Activated naive CD8-positive, alpha-beta T cell treated with anti-CD3 and anti-CD28 coated beads for 36 hours (primary cell): ENCODE measurements at regions not wholly inside any gene's neighbourhood (a gene's known extent, or its start where the extent isn't known, plus 50 kb on each side); places are given as distances from the start of the nearest gene placed in this dataset.
A peak's percentile ranks its signal among the peaks of the same experiment; 100 is the strongest.

ENCODE experiments used
- DNase-seq: peaks from one replicate; pipeline ENCODE4 v3.0.0; 2021
- H3K27ac Mint-ChIP-seq: one replicate; pipeline ENCODE4 v1.8.0; 2022; ENCODE audit warnings: mild to moderate bottlenecking, moderate library complexity, mixed read lengths
- H3K27me3 Mint-ChIP-seq: one replicate; pipeline ENCODE4 v1.8.0; 2022; ENCODE audit warnings: mild to moderate bottlenecking, mixed read lengths
- H3K36me3 Mint-ChIP-seq: one replicate; pipeline ENCODE4 v1.8.0; 2021; ENCODE audit warnings: mild to moderate bottlenecking, mixed read lengths
- H3K4me1 Mint-ChIP-seq: one replicate; pipeline ENCODE4 v1.8.0; 2021; ENCODE audit warnings: mixed read lengths
- H3K4me3 Mint-ChIP-seq: one replicate; pipeline ENCODE4 v1.8.0; 2022; ENCODE audit warnings: mild to moderate bottlenecking, moderate library complexity, mixed read lengths
- H3K9me3 Mint-ChIP-seq: one replicate; pipeline ENCODE4 v1.8.0; 2022; ENCODE audit warnings: mixed read lengths

DNA sequence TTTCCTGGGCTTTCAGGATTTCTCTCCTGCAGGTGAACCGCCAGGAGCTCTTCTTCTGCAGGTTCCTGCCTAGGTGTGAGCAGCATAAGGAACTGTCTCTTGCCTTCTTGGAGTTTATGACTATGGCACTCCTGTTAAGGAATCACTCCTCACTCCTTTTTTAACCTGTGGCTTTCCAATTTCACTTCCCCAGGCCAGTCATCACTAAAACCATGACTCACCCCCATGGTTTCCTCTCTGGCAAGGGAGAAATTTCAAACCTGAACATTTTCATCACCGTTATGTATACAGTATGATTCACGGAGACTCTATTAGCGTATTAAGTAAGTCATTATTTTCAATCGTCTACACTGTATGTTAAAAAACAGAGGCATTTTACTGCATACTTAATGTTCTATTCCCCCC lies 78.2 kb upstream of the ARID1B start:
- Mint-ChIP-seq H3K9me3 (no peaks in the 10 kb centered on the region), H3K4me1 (peaks cover 18% of the 10 kb centered on the region), H3K27ac (no peak overlapping the region), H3K36me3 (no peaks in the 10 kb centered on the region), H3K27me3 (peaks cover 9% of the 10 kb centered on the region), H3K4me3 (no peak overlapping the region)
- no peak for DNase-seq

DNA sequence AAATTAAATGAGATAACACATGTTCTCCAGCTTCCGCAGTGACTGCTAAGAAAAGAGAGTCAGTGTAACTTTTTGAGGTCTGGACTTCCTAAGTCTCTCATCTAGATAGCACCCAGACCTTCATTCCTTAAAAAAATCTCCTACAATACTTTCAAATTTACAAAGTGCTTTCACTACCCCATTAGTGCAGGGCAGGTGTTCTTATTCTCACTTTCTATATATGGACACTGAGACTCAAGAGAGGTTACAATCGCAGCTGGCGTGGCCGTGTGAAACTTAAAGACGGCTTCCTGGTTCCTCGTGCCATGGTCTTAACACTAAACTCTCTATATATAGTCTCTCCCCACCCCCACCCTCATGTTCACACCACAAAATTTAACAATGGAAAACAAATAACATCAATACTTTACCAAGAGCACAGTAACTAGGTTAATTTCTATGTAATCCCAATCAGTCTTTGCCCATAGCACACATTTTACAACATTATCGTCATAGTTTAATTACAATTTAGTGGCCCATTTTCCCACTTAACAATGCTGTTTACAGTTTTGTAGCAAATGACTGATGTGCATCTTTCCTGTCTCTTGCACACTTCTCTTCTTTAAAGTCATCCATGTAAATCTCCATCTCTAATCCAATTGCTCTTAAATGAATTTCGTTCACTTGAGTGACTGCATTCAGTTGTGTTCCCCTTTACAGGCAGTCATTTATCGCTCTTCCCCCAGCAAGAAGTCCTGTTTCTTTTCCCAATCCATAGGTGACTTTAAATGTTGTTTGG lies 78.8 kb upstream of the ARID1B start:
- Mint-ChIP-seq H3K9me3 (no peaks in the 10 kb centered on the region), H3K4me1 (peaks cover 18% of the 10 kb centered on the region), H3K4me3 (no peak overlapping the region), H3K27me3 (peaks cover 9% of the 10 kb centered on the region), H3K36me3 (no peaks in the 10 kb centered on the region), H3K27ac (no peak overlapping the region)
- no peak for DNase-seq

DNA sequence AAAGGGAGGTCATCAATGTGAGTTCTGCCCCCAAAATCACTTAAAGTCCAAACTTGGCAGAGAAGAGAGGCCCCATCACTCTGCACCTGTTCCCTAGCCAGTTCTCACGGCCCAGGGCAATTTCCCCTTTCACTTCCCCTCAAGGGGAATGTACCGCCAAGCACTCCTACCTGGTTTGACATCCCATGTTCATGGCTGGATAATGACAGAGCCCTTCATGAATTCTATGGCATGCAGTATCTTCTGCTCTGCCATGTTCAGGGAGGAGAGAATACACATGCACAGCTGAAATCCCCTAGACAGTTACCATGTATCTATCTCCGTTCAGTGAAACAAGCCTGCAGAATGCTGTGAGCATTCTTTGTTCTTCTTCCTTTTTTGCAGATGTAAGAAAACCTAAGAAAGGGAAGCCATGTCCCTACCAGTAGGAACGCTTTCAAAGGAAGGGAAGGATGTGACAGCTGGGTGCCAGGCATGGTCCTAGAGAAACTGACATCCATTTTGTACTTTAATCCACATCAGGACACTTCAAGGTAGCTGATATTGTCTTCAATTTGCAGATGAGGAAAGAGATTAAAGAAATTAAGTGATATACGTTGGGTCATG lies 79.8 kb upstream of the ARID1B start:
- H3K36me3 Mint-ChIP-seq, result no peaks in the 10 kb centered on the region
- H3K4me3 Mint-ChIP-seq, result no peak overlapping the region
- H3K27me3 Mint-ChIP-seq, result peaks cover 9% of the 10 kb centered on the region
- H3K4me1 Mint-ChIP-seq, result peaks cover 18% of the 10 kb centered on the region
- no peak for DNase-seq
- no peaks in the 10 kb centered on the region for H3K9me3 Mint-ChIP-seq
- no peak overlapping the region for H3K27ac Mint-ChIP-seq

DNA sequence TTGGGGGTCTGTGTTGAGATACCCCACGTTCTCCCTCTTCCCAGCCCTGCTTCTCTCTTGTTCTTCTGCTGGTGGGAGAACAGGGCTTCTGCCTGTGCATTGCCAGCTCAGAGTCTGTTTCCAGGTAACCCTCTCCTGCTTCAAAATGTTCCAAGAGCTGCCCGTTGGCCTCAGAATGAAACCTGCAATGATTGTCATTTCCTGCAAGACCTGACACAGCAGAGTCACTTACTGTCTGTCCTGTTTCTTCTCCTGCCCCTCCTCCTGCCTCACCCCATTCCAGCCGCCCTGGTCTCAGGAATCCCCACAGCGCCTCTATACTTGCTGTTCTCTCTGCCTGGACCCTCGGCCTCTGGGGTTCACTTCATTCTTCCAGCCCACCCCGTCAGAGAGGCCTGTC lies 81.4 kb upstream of the ARID1B start:
- Mint-ChIP-seq H3K27ac (no peak overlapping the region), H3K4me1 (peaks cover 20% of the 10 kb centered on the region), H3K4me3 (no peak overlapping the region), H3K36me3 (no peaks in the 10 kb centered on the region), H3K9me3 (no peaks in the 10 kb centered on the region), H3K27me3 (peaks cover 4% of the 10 kb centered on the region)
- DNase-seq, result no peak

DNA sequence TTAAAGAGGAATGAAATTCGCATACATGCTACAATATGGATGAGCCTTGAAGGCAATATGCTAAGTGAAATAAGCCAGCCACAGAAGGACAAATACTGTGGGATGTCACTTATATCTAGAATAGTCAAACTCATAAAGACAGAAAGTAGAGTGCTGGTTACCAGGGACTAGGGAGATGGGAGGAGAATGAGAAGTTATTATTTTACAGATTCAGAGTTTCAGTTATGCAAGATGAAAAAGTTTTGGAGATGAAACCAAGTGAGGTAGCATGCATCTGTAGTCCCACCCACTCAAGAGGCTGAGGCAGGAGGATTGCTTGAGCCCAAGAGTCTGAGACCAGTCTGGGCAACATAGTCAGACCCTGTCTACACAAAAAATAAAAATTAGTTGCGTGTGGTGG lies 82.5 kb upstream of the ARID1B start:
- Mint-ChIP-seq H3K4me3 (no peak overlapping the region), H3K27me3 (peaks cover 4% of the 10 kb centered on the region), H3K9me3 (no peaks in the 10 kb centered on the region), H3K4me1 (peaks cover 20% of the 10 kb centered on the region), H3K36me3 (no peaks in the 10 kb centered on the region), H3K27ac (no peak overlapping the region)
- no peak for DNase-seq

DNA sequence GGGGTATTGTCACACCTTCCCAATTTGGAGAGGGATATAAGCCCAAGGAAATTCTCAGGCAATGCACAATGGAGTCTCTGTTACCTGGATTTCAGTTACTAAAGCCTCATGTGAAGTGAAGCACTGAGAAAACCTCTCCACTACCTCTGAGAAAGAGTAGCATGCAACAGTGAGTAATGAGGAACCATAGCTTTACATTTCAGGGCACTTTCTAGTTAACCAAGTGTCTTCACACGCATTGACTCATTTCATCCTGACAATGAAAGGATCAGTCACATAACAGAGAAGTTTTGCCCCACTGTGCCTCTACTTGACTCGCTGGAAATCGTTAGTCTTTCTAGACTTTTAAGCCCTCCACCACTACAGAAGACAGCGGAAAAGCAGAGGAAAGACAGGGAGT lies 86.2 kb upstream of the ARID1B start:
- peaks cover 19% of the 10 kb centered on the region for H3K4me1 Mint-ChIP-seq
- H3K4me3 Mint-ChIP-seq, result no peak overlapping the region
- no peak overlapping the region for H3K27ac Mint-ChIP-seq
- H3K27me3 Mint-ChIP-seq, result no peaks in the 10 kb centered on the region
- no peak for DNase-seq
- H3K9me3 Mint-ChIP-seq, result no peaks in the 10 kb centered on the region
- no peaks in the 10 kb centered on the region for H3K36me3 Mint-ChIP-seq

DNA sequence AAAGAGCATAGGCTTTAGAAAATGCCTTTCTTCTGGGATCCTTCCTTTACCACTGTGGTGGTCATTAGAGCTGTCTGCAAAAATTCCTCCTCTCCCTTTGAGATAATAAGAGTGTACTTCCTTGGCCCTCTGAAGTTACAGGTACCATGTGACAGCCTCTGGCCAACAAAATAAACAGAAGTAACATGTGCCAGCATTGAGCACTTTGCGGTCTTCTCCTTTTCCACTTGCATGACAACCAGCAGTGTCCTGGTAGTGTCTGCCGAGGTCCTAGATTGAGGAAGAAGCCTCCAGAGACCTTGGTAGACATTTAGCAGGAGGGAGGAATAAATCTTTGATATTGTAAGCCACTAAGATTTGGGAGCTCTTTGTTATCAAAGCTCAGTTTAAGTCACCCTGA lies 87.5 kb upstream of the ARID1B start:
- no peak for DNase-seq
- Mint-ChIP-seq H3K36me3 (no peaks in the 10 kb centered on the region), H3K27me3 (no peaks in the 10 kb centered on the region), H3K9me3 (no peaks in the 10 kb centered on the region), H3K4me1 (peaks cover 23% of the 10 kb centered on the region), H3K27ac (no peak overlapping the region), H3K4me3 (no peak overlapping the region)

DNA sequence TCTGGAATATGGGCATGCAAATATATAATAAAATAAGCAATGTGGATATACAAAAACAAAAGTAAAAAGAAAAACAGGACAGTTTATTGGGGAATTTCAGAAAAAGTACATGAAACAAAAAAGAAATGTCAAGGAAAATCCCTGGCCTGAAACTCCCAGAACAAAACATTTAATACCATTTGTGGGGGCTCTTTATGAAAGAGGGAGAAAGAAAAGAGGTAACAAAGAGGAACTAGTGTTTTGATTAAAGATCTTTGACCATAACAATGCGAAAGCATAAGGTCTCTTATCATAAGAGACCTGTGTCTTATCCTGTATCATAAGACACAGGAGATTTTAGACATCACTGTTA lies 88.6 kb upstream of the ARID1B start:
- Mint-ChIP-seq H3K4me3 (no peak overlapping the region), H3K9me3 (no peaks in the 10 kb centered on the region), H3K27me3 (no peaks in the 10 kb centered on the region)

DNA sequence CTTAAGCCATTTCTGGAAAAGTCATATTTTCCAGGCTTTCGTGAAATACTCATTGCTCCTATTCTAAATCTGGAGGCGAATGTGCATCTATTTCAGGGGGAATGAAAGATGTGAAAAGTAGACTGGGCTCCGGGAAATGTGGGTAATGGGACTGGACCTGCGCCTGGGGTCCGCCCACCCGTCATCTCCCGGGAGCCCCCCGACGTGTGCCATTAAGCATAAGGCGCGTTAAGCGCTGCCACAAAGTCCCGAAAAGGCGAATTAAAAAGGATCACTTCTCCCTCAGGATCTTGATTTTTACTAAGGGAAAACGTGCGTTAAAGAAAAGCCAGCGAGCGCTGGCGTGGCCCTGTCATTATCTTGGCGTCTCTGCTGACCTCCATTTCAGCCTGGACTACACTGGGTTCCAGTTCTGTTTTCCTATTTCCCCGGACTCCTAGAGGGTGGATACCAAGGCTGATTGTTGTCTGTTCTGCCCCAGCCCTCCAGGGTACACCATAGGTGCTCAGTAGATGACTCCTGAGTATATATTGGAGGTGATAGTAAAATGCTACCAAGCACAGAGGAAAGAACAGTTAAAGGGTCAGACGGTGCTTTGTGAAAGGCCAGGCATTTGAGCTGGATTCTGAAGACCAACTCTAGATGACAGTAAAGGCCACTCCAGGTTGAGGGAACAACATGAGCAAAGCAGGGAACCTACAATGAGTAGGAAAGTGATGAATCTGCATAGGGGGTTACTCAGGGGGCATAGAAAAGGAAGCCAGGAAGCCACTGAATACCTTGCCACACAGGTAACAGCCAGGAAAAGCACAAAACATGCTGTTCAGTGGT lies 89.2 kb upstream of the ARID1B start:
- no peaks in the 10 kb centered on the region for H3K9me3 Mint-ChIP-seq
- no peak for DNase-seq
- H3K27me3 Mint-ChIP-seq, result no peaks in the 10 kb centered on the region
- H3K4me3 Mint-ChIP-seq, result peak overlapping the region; percentile 74
- peak overlapping the region; percentile 82 for H3K27ac Mint-ChIP-seq
- peaks cover 23% of the 10 kb centered on the region for H3K4me1 Mint-ChIP-seq
- H3K36me3 Mint-ChIP-seq, result no peaks in the 10 kb centered on the region

More for the DNA sequence above, 88.6 kb upstream of the ARID1B start:
- Mint-ChIP-seq H3K4me1 (peaks cover 23% of the 10 kb centered on the region), H3K27ac (no peak overlapping the region), H3K36me3 (no peaks in the 10 kb centered on the region)
- no peak for DNase-seq

DNA sequence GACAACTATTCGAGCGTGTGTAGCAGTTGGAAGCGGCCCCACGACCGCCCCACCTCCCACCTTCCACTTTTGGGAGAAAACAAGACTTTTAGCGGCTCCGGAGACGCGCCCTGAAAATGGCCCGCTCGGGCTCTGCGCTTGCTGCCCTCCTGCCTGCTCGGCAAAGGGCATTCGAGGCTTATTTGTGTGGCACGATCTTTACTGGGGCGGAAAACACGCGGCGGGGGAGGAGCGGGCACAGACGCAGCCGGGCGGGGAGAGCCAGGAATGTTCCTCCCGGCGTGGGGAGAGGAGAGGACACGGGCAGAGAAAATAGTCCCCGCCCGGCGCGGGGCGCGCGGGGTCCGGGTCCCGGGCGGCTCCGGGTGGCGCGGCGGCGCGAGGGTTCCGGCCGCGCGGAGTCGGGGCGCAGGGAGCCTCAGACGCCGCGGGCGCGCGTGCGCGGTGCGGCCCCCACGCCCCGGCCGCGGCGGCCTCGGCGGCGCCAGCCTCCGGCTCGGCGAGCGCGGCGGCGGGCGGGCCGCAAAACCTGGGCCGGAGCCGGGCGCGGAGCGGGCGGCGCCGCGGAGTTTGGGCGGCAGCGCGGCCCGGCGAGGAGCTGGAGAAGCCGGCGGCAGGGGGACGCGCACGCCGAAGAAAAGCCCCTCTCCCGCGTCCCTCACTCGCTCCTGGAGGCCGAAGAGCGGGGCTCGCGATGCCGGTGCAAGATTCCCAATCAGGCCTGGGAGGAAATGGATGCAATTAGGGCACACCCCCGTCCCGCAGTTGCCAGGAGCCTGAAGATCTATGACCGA lies 90.0 kb upstream of the ARID1B start:
- Mint-ChIP-seq H3K27ac (peak overlapping the region; percentile 91), H3K36me3 (no peaks in the 10 kb centered on the region), H3K9me3 (no peaks in the 10 kb centered on the region), H3K4me3 (peak overlapping the region; percentile 91), H3K4me1 (peaks cover 23% of the 10 kb centered on the region), H3K27me3 (no peaks in the 10 kb centered on the region)
- peak; percentile 86 for DNase-seq

DNA sequence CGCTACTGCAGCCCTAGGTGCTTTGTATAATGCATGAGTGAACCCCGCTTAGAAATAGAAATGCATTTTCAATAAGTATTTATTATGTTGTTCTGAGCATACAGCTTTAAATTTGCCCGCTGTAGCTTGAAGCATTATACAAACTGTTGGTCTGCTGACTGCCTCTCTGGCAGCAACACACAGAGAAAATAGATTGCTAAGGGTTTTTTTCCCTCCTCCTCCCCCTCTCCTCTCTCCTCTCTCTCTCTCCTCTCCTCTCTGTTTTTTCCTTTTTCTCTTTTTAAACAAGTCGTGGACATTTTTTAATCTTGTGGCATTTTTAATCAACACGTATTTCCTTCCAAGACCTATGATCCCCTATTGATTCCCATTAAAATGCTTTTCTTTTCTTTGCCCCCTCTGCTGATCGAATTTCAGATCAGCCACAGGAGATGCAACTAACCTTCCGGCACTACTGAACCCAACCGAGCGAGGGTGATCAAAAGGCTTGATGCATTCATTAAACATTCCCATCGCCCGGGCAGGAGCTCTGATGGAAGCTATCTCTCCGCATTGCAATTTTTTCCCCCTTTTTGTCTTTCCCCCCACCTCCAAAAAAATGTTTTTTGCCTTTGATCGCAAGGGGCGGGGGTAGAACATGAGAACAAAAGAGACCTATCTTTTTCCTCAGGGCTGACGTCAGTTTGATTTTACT lies 90.7 kb upstream of the ARID1B start:
- Mint-ChIP-seq H3K36me3 (no peaks in the 10 kb centered on the region), H3K9me3 (no peaks in the 10 kb centered on the region), H3K4me1 (peaks cover 23% of the 10 kb centered on the region), H3K27ac (peak overlapping the region; percentile 91), H3K27me3 (no peaks in the 10 kb centered on the region), H3K4me3 (peak overlapping the region; percentile 91)
- DNase-seq, result no peak

DNA sequence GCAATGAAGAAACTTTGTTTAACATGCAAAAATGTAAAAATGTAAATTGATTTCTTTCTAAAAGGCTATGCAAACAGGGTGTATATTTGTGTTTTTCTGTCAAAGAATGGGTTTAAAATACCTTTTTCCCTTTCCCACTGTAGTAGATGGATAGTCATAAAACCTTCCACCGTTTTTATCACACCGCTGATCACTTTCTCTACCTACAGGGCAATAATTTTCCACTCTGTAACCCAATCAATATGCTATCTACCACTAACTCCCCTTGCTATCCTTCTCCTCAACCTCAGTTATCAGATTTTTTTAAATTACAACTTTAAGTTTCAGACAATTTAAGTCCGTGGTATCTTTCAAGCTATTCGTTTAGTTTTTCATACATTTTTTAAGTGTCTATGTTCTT lies 91.4 kb upstream of the ARID1B start:
- Mint-ChIP-seq H3K27ac (peak overlapping the region; percentile 14), H3K9me3 (no peaks in the 10 kb centered on the region), H3K27me3 (no peaks in the 10 kb centered on the region), H3K36me3 (no peaks in the 10 kb centered on the region), H3K4me3 (peak overlapping the region; percentile 91), H3K4me1 (peaks cover 22% of the 10 kb centered on the region)
- no peak for DNase-seq

DNA sequence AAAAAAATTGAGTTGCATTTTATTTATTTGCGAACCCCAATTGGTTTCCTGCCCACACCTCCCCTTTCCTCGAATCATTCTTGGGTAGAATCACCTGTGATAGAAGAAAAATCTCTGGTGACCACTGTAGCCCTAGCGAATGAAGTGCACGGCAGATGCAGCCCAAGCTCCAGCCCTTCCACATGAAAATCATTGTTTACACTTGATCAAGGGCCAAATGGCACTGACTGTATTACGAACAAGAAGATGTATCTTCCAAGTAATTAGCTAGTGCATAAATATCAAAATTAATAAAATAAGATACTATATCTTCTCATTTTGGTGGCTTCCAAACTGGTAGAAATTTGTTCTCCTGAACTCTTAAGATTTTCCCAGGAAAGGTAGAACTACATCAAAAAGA lies 93.4 kb upstream of the ARID1B start:
- H3K36me3 Mint-ChIP-seq, result no peaks in the 10 kb centered on the region
- H3K27ac Mint-ChIP-seq, result no peak overlapping the region
- H3K9me3 Mint-ChIP-seq, result no peaks in the 10 kb centered on the region
- no peaks in the 10 kb centered on the region for H3K27me3 Mint-ChIP-seq
- H3K4me1 Mint-ChIP-seq, result peaks cover 17% of the 10 kb centered on the region
- no peak for DNase-seq
- H3K4me3 Mint-ChIP-seq, result no peak overlapping the region

DNA sequence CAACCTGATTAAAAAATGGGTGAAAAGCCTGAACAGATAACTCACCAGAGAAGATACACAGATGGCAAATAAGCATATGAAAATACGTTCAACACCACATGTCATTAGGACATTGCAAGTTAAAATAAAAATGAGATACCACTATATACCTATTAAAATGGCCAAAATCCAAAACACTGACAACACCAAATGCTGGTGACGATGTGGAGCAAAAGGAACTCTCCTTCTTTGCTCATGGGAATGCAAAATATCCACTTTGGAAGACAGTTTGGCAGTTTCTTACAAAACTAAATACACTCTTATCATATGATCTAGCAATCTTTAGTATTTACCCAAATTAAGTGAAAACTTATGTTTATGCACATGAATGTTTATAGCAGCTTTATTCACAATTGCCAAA lies 100.5 kb upstream of the ARID1B start:
- H3K27me3 Mint-ChIP-seq, result no peaks in the 10 kb centered on the region
- no peak overlapping the region for H3K4me3 Mint-ChIP-seq
- no peaks in the 10 kb centered on the region for H3K4me1 Mint-ChIP-seq

More for the DNA sequence above, 100.5 kb upstream of the ARID1B start:
- Mint-ChIP-seq H3K36me3 (peaks cover 5% of the 10 kb centered on the region), H3K27ac (no peak overlapping the region), H3K9me3 (peaks cover 25% of the 10 kb centered on the region)
- DNase-seq, result no peak
